CD4-positive, alpha-beta T cell treated with Interleukin-10 for 1 hour (primary cell): ENCODE measurements at regions not wholly inside any gene's neighbourhood (a gene's known extent, or its start where the extent isn't known, plus 50 kb on each side); places are given as distances from the start of the nearest gene placed in this dataset.
"Not testable (repeated sequence)": the region's sequence is repeated elsewhere in the genome, so short reads cannot be mapped to it uniquely, and the experiment has no call there.

Experiments used
- DNase-seq: peaks from one replicate; pipeline ENCODE4 v3.0.0-alpha.2; 2020

GRCh38 chr12:90589956-90590355, 365.0 kb downstream of the CCER1 start:
- DNase-seq: no peak

GRCh38 chr12:90585640-90586304, 369.2 kb downstream of the CCER1 start:
- DNase-seq: no peak

- no peak for DNase-seq
Observed at GRCh38 chr12:90576707-90577106, 378.3 kb downstream of the CCER1 start.

- DNase-seq: no peak
Observed at GRCh38 chr12:90575995-90576394, 379.0 kb downstream of the CCER1 start.

- DNase-seq: no peak
Observed at GRCh38 chr12:90574676-90575075, 380.3 kb downstream of the CCER1 start.

- DNase-seq: no peak
Observed at GRCh38 chr12:90572778-90573177, 382.2 kb downstream of the CCER1 start.

GRCh38 chr12:90569685-90570084, 385.3 kb downstream of the CCER1 start:
- no peak for DNase-seq

- no peak for DNase-seq
Observed at GRCh38 chr12:90562671-90563070, 392.3 kb downstream of the CCER1 start.

- DNase-seq: no peak
Observed at GRCh38 chr12:90548595-90548994, 406.4 kb downstream of the CCER1 start.

GRCh38 chr12:90546511-90546910, 408.5 kb downstream of the CCER1 start:
- DNase-seq: no peak

- no peak for DNase-seq
Observed at GRCh38 chr12:90543841-90544240, 411.1 kb downstream of the CCER1 start.

GRCh38 chr12:90543374-90543773, 411.6 kb downstream of the CCER1 start:
- no peak for DNase-seq

- DNase-seq: not testable (repeated sequence)
Observed at GRCh38 chr12:90542852-90543251, 412.1 kb downstream of the CCER1 start.

GRCh38 chr12:90533828-90534227, 421.1 kb downstream of the CCER1 start:
- DNase-seq: not testable (repeated sequence)

- DNase-seq: no peak
Observed at GRCh38 chr12:90520002-90520734, 434.8 kb downstream of the CCER1 start.

GRCh38 chr12:90519285-90519684, 435.7 kb downstream of the CCER1 start:
- DNase-seq: no peak

- DNase-seq: no peak
Observed at GRCh38 chr12:90515199-90516175, 439.5 kb downstream of the CCER1 start.

GRCh38 chr12:90514325-90514724, 440.7 kb downstream of the CCER1 start:
- no peak for DNase-seq

GRCh38 chr12:90512518-90512917, 442.5 kb downstream of the CCER1 start:
- DNase-seq: no peak

GRCh38 chr12:90510948-90511347, 444.0 kb downstream of the CCER1 start:
- DNase-seq: no peak

- no peak for DNase-seq
Observed at GRCh38 chr12:90504806-90505205, 450.2 kb downstream of the CCER1 start.

GRCh38 chr12:90502070-90502469, 452.9 kb downstream of the CCER1 start:
- no peak for DNase-seq

- no peak for DNase-seq
Observed at GRCh38 chr12:90501412-90501811, 453.6 kb downstream of the CCER1 start.
